MM.1S (cell line): ENCODE measurements at regions not wholly inside any gene's neighbourhood (a gene's known extent, or its start where the extent isn't known, plus 50 kb on each side); places are given as distances from the start of the nearest gene placed in this dataset.

Source experiments
- DNase-seq: peaks from one replicate; pipeline ENCODE4 v3.0.0-alpha.2; 2015
- H2AFZ ChIP-seq: fragments of 300-600 bp; sonication (generic); 2 replicates; pipeline ENCODE4 v1.6.0; 2016; ENCODE audit warnings: antibody characterized with exemption, low read length
- H3F3A ChIP-seq: fragments of 300-600 bp; sonication (generic); 2 replicates; pipeline ENCODE4 v1.6.1; 2016; ENCODE audit warnings: mild to moderate bottlenecking, antibody characterized with exemption, low read length, moderate library complexity, mixed read lengths; ENCODE audit not compliant: insufficient read depth
- H3K27ac ChIP-seq: fragments of 300-600 bp; sonication (generic); 2 replicates; pipeline ENCODE4 v1.5.1; 2016; ENCODE audit warnings: mild to moderate bottlenecking, low read length
- H3K27me3 ChIP-seq: fragments of 300-600 bp; sonication (generic); replicated peaks from 2 replicates; pipeline ENCODE4 v1.6.0; 2016; ENCODE audit warnings: low read length; ENCODE audit not compliant: insufficient read depth
- H3K36me3 ChIP-seq: fragments of 300-600 bp; sonication (generic); replicated peaks from 2 replicates; pipeline ENCODE4 v1.6.1; 2016; ENCODE audit warnings: mild to moderate bottlenecking, low read length, mixed read lengths; ENCODE audit not compliant: insufficient read depth
- H3K4me1 ChIP-seq: fragments of 300-600 bp; sonication (generic); 2 replicates; pipeline ENCODE4 v1.6.1; 2016; ENCODE audit warnings: low read length, mixed read lengths
- H3K4me2 ChIP-seq: fragments of 300-600 bp; sonication (generic); 2 replicates; pipeline ENCODE4 v1.6.0; 2016; ENCODE audit warnings: low read depth, low read length
- H3K4me3 ChIP-seq: fragments of 300-600 bp; sonication (generic); 2 replicates; pipeline ENCODE4 v1.5.1; 2016; ENCODE audit warnings: low read length, mixed read lengths
- H3K79me2 ChIP-seq: fragments of 300-600 bp; sonication (generic); 2 replicates; pipeline ENCODE4 v1.6.1; 2016; ENCODE audit warnings: mixed run types, low read length, mixed read lengths
- H3K9ac ChIP-seq: fragments of 300-600 bp; sonication (generic); 2 replicates; pipeline ENCODE4 v1.6.1; 2016; ENCODE audit warnings: low read length, mixed read lengths
- H3K9me2 ChIP-seq: fragments of 300-600 bp; sonication (generic); replicated peaks from 2 replicates; pipeline ENCODE4 v1.6.1; 2016; ENCODE audit warnings: mild to moderate bottlenecking, low read length, mixed read lengths; ENCODE audit not compliant: insufficient read depth
- H3K9me3 ChIP-seq: fragments of 300-600 bp; sonication (generic); replicated peaks from 2 replicates; pipeline ENCODE4 v1.6.1; 2016; ENCODE audit warnings: mild to moderate bottlenecking, low read length, mixed read lengths; ENCODE audit not compliant: insufficient read depth
- H4K20me1 ChIP-seq: fragments of 300-600 bp; sonication (generic); 2 replicates; pipeline ENCODE4 v1.6.1; 2016; ENCODE audit warnings: mild to moderate bottlenecking, low read length, moderate library complexity, mixed read lengths; ENCODE audit not compliant: insufficient read depth
- EZH2 ChIP-seq: fragments of 300-600 bp; sonication (generic); optimal IDR thresholded peaks from 2 replicates; pipeline ENCODE3; 2017; ENCODE audit warnings: low read depth, mild to moderate bottlenecking, antibody characterized with exemption, low read length, mixed read lengths
- EZH2phosphoT487 ChIP-seq: fragments of 300-600 bp; sonication (generic); IDR thresholded peaks from 2 replicates; pipeline ENCODE4 v1.6.1; 2018; ENCODE audit warnings: antibody characterized with exemption, low read length
- TF ChIP-seq, protein P1 (sequence below): fragments of 300-600 bp; sonication (generic); IDR thresholded peaks from 2 replicates; pipeline ENCODE4 v1.5.1; 2016; ENCODE audit warnings: antibody characterized with exemption, low read length, mixed read lengths

DNA sequence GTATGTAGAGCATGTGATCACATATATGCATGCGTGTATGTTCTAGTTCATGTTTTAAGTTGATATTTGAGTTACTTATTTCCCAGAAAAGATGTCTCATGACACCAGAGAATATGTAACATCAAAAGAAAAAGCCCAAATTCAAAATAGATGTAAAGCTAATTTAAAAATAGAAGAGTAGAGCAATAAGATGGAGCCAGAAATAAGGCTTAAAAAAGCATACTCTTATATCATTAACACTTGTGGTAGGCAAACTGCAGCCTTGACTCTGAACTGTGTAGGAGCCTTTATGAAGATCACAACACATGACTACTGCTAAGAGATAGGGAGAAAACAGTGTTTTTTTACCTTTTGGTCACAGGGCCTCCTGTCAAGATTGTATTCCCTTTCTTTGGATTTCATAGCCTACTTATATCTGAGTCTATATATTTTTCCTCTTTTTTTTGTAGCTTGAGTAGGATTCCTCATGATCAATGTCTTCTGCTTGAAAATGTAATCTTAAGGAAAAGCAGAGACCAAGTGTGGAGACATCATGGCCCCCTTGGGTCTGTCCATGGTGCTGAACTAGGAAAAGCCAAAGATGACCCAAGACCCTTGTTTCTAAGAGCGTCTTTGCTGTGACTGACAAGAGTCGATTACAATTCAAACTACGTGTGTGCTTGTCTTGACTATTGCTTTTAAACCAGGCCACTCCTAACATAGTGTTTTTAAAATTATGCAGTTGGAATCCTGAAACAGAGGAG lies 390.4 kb downstream of the SHISA9 start:
- H2AFZ ChIP-seq: no peak overlapping the region
- H3K27ac ChIP-seq: no peak overlapping the region
- H3K27me3 ChIP-seq: no peaks in the 10 kb centered on the region

DNA sequence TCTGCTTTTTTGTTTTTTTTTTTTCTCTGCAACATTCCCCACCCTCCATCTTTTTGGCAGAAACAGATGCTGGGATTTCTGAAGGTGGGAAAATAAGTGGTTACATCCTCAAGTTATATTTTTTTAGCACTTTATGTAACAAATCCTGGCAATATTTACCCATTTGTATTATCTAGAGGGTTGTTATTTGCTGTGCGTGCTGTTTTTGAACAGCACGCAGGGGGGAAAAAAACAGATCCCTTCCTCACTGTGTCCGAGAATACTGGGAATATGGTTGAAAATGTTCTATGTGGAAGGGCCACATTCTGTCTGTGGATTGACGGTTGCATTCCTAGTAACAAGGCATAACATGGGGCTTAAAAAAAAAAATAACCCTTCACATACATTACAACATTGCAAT lies 394.8 kb downstream of the SHISA9 start:
- H3K9me2 ChIP-seq: no peaks in the 10 kb centered on the region
- no peaks in the 10 kb centered on the region for H3K36me3 ChIP-seq
- H3K4me3 ChIP-seq: no peak overlapping the region
- no peaks in the 10 kb centered on the region for H3F3A ChIP-seq
- H3K9me3 ChIP-seq: no peaks in the 10 kb centered on the region
- no peaks in the 10 kb centered on the region for H4K20me1 ChIP-seq
- no peak overlapping the region for H2AFZ ChIP-seq
- H3K79me2 ChIP-seq: no peaks in the 10 kb centered on the region
- H3K9ac ChIP-seq: no peak overlapping the region
- no peaks in the 10 kb centered on the region for H3K4me1 ChIP-seq
- H3K4me2 ChIP-seq: no peak overlapping the region
- H3K27me3 ChIP-seq: no peaks in the 10 kb centered on the region
- DNase-seq: no peak
- TF ChIP-seq, protein P1, sequence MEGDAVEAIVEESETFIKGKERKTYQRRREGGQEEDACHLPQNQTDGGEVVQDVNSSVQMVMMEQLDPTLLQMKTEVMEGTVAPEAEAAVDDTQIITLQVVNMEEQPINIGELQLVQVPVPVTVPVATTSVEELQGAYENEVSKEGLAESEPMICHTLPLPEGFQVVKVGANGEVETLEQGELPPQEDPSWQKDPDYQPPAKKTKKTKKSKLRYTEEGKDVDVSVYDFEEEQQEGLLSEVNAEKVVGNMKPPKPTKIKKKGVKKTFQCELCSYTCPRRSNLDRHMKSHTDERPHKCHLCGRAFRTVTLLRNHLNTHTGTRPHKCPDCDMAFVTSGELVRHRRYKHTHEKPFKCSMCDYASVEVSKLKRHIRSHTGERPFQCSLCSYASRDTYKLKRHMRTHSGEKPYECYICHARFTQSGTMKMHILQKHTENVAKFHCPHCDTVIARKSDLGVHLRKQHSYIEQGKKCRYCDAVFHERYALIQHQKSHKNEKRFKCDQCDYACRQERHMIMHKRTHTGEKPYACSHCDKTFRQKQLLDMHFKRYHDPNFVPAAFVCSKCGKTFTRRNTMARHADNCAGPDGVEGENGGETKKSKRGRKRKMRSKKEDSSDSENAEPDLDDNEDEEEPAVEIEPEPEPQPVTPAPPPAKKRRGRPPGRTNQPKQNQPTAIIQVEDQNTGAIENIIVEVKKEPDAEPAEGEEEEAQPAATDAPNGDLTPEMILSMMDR: no peak
- TF ChIP-seq EZH2phosphoT487 (no peak), EZH2 (no peak)
- no peak overlapping the region for H3K27ac ChIP-seq

More for the DNA sequence above, 390.4 kb downstream of the SHISA9 start:
- Histone ChIP-seq H3K4me1 (no peaks in the 10 kb centered on the region), H3K4me3 (no peak overlapping the region), H4K20me1 (no peaks in the 10 kb centered on the region), H3K79me2 (no peaks in the 10 kb centered on the region), H3K9ac (no peak overlapping the region), H3F3A (no peaks in the 10 kb centered on the region), H3K9me2 (no peaks in the 10 kb centered on the region), H3K36me3 (no peaks in the 10 kb centered on the region), H3K4me2 (no peak overlapping the region), H3K9me3 (no peaks in the 10 kb centered on the region)
- TF ChIP-seq EZH2phosphoT487 (no peak), EZH2 (no peak)
- DNase-seq: no peak

DNA sequence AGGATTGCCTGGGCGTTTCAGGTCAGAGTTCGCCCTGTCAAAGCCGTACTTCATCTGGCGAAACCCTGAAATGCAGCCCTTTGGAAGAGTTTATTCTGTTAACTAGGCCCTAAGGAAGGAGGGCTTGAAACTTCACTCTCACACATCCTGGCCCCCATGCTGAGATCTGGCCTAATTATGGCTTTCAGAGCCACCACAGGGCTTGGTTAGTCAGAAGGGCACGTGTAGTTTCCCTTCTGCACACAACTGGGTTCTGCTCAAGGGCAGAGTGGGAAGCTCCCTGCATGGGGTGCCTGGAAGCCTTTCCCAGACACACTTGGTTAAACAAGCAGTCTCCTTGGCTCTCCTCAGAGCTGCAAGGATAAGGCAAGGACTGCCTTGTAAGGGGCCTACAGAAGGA lies 397.3 kb downstream of the SHISA9 start:
- no peaks in the 10 kb centered on the region for H3F3A ChIP-seq
- TF ChIP-seq, protein P1: no peak
- TF ChIP-seq EZH2 (no peak), EZH2phosphoT487 (no peak)
- H2AFZ ChIP-seq: no peak overlapping the region
- no peak overlapping the region for H3K4me3 ChIP-seq
- no peak overlapping the region for H3K4me2 ChIP-seq
- H4K20me1 ChIP-seq: no peaks in the 10 kb centered on the region
- no peaks in the 10 kb centered on the region for H3K9me2 ChIP-seq
- H3K4me1 ChIP-seq: no peaks in the 10 kb centered on the region
- no peak for DNase-seq
- no peaks in the 10 kb centered on the region for H3K27me3 ChIP-seq
- no peaks in the 10 kb centered on the region for H3K9me3 ChIP-seq
- H3K27ac ChIP-seq: no peak overlapping the region
- no peak overlapping the region for H3K9ac ChIP-seq
- no peaks in the 10 kb centered on the region for H3K36me3 ChIP-seq
- H3K79me2 ChIP-seq: no peaks in the 10 kb centered on the region
